Occipital lobe (tissue), 1 donor: ENCODE measurements at regions not wholly inside any gene's neighbourhood (a gene's known extent, or its start where the extent isn't known, plus 50 kb on each side); places are given as distances from the start of the nearest gene placed in this dataset.
"Not testable (repeated sequence)": the region's sequence is repeated elsewhere in the genome, so short reads cannot be mapped to it uniquely, and the experiment has no call there.

Experiments used
- DNase-seq: peaks from one replicate; lab custom pipeline; 2025; lab: John Stamatoyannopoulos, UW

- not testable (repeated sequence) for DNase-seq
Measured at GRCh38 chr4:3595627-3596291, 63.5 kb upstream of the LRPAP1 start.

- DNase-seq: not testable (repeated sequence)
Measured at GRCh38 chr4:3594751-3595150, 62.5 kb upstream of the LRPAP1 start.

- DNase-seq: peak; percentile 33
Measured at GRCh38 chr4:3589946-3590924, 58.0 kb upstream of the LRPAP1 start.

GRCh38 chr4:3589379-3589778 lies 57.2 kb upstream of the LRPAP1 start:
- not testable (repeated sequence) for DNase-seq

- DNase-seq: not testable (repeated sequence)
Measured at GRCh38 chr4:3588517-3589194, 56.4 kb upstream of the LRPAP1 start.

GRCh38 chr4:3586596-3586995 lies 54.4 kb upstream of the LRPAP1 start:
- DNase-seq: not testable (repeated sequence)

GRCh38 chr4:3585567-3585966 lies 53.3 kb upstream of the LRPAP1 start:
- not testable (repeated sequence) for DNase-seq

GRCh38 chr4:3582091-3582475 lies 49.9 kb upstream of the LRPAP1 start:
- no peak for DNase-seq
